ENCODE measurements at regions not wholly inside any gene's neighbourhood (a gene's known extent, or its start where the extent isn't known, plus 50 kb on each side); places are given as distances from the start of the nearest gene placed in this dataset.

DNA sequence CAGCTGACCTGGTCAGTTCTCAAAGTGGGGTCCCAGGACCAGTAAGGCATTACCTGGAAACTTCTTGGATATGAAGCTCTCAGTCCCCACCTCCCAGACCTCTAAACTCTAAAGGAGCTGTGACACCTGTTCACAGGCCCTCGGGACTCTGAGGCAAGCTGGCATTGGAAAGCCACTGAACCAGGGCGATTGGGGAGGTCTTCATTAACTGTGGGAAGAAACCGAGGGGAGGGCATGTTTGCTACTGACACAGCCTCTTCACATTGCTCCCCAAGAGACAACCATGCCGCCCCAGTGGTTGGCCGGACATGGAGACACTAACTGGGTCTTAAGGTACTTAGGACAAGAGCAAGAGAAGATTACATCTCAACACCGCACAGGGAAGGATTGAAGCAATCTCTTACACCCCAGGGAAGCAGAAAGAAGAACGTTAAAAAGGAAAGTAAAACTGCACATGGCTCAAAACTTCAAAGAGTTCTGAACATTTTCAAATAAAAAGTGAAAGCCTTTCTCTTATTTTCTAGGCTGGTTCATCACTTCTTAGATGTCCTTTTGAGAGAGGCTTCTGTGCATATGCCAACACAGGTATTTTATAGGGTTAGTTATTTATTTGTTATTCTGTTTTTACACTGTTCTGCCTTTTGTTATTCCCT, 210.0 kb upstream of the CST7 start:
- TF ChIP-seq, protein P1, sequence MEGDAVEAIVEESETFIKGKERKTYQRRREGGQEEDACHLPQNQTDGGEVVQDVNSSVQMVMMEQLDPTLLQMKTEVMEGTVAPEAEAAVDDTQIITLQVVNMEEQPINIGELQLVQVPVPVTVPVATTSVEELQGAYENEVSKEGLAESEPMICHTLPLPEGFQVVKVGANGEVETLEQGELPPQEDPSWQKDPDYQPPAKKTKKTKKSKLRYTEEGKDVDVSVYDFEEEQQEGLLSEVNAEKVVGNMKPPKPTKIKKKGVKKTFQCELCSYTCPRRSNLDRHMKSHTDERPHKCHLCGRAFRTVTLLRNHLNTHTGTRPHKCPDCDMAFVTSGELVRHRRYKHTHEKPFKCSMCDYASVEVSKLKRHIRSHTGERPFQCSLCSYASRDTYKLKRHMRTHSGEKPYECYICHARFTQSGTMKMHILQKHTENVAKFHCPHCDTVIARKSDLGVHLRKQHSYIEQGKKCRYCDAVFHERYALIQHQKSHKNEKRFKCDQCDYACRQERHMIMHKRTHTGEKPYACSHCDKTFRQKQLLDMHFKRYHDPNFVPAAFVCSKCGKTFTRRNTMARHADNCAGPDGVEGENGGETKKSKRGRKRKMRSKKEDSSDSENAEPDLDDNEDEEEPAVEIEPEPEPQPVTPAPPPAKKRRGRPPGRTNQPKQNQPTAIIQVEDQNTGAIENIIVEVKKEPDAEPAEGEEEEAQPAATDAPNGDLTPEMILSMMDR (conservative IDR thresholded peaks at IDR 0.05; ENCODE audit: low read depth, low read length) = no peak
- TF ChIP-seq RAD21 (IDR thresholded peaks at IDR 0.05; ENCODE audit: low read length) (no peak), MAZ (IDR thresholded peaks at IDR 0.05; ENCODE audit: borderline replicate concordance, low read depth, low read length) (no peak), FOS (IDR thresholded peaks at IDR 0.05; ENCODE audit: low read depth, low read length) (no peak), POLR2A (IDR thresholded peaks at IDR 0.05; ENCODE audit: low read depth, low read length) (no peak), CEBPB (IDR thresholded peaks at IDR 0.05; ENCODE audit: low read depth, low read length) (no peak), RFX5 (IDR thresholded peaks at IDR 0.05; ENCODE audit: low read depth, low read length) (no peak)
- TF ChIP-seq, protein P2, sequence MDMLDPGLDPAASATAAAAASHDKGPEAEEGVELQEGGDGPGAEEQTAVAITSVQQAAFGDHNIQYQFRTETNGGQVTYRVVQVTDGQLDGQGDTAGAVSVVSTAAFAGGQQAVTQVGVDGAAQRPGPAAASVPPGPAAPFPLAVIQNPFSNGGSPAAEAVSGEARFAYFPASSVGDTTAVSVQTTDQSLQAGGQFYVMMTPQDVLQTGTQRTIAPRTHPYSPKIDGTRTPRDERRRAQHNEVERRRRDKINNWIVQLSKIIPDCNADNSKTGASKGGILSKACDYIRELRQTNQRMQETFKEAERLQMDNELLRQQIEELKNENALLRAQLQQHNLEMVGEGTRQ (IDR thresholded peaks at IDR 0.05; ENCODE audit: low read depth, low read length) = no peak
